Activated naive CD4-positive, alpha-beta T cell treated with anti-CD3 and anti-CD28 coated beads for 36 hours (primary cell): ENCODE measurements at regions not wholly inside any gene's neighbourhood (a gene's known extent, or its start where the extent isn't known, plus 50 kb on each side); places are given as distances from the start of the nearest gene placed in this dataset.

Source experiments
- CTCF ChIA-PET: fragments of 350-600 bp; sonication (Branson Sonifier 250); formaldehyde crosslinking; loops from one replicate; lab custom pipeline; 2021; ENCODE audit warnings: antibody characterized with exemption; lab: Charles Lee
- DNase-seq: peaks from one replicate; pipeline ENCODE4 v3.0.0-alpha.2; 2020
- H3K27ac Mint-ChIP-seq: one replicate; pipeline ENCODE4 v1.8.0; 2021; ENCODE audit warnings: mild to moderate bottlenecking, mixed read lengths
- H3K27me3 Mint-ChIP-seq: one replicate; pipeline ENCODE4 v1.8.0; 2021; ENCODE audit warnings: low read depth, mixed read lengths
- H3K36me3 Mint-ChIP-seq: one replicate; pipeline ENCODE4 v1.8.0; 2021; ENCODE audit warnings: low read depth, mixed read lengths
- H3K4me1 Mint-ChIP-seq: one replicate; pipeline ENCODE4 v1.8.0; 2021; ENCODE audit warnings: low read depth, mixed read lengths
- H3K4me3 Mint-ChIP-seq: one replicate; pipeline ENCODE4 v1.8.0; 2021; ENCODE audit warnings: mild to moderate bottlenecking, moderate library complexity, mixed read lengths
- H3K9me3 Mint-ChIP-seq: one replicate; pipeline ENCODE4 v1.8.0; 2021; ENCODE audit warnings: mixed read lengths
- intact Hi-C: fragments of 100-400 bp; cut with micrococcal nuclease; formaldehyde crosslinking; loops from one replicate; pipeline ENCODE4 v1.15.1; 2023

DNA sequence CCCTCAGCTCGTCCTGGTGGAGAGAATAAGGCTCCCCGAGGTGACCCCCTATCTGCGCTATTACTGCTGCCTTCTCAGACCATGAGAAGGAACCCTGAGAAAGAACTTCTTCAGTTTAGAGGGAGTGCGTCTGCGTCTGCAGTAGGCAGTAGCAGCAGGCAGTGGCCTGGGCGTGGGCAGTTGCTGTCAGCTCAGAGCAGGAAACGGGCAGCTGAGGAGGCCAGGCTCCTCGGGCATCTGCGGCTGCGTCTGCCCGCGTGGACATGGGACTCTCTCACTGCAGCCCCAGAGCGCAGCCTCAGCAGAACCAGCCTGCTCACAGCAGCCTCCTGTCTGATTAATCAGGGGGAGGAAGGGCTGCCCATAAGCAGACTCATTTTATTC is 49.8 kb upstream of the FCN1 start:
- intact Hi-C loops = no loop called here
- no peak for DNase-seq
- CTCF ChIA-PET = no interaction called here
- H3K4me1 Mint-ChIP-seq = no peaks in the 10 kb centered on the region
- no peaks in the 10 kb centered on the region for H3K9me3 Mint-ChIP-seq
- no peak overlapping the region for H3K27ac Mint-ChIP-seq
- H3K36me3 Mint-ChIP-seq = no peaks in the 10 kb centered on the region
- no peak overlapping the region for H3K4me3 Mint-ChIP-seq
- peaks cover 19% of the 10 kb centered on the region for H3K27me3 Mint-ChIP-seq

DNA sequence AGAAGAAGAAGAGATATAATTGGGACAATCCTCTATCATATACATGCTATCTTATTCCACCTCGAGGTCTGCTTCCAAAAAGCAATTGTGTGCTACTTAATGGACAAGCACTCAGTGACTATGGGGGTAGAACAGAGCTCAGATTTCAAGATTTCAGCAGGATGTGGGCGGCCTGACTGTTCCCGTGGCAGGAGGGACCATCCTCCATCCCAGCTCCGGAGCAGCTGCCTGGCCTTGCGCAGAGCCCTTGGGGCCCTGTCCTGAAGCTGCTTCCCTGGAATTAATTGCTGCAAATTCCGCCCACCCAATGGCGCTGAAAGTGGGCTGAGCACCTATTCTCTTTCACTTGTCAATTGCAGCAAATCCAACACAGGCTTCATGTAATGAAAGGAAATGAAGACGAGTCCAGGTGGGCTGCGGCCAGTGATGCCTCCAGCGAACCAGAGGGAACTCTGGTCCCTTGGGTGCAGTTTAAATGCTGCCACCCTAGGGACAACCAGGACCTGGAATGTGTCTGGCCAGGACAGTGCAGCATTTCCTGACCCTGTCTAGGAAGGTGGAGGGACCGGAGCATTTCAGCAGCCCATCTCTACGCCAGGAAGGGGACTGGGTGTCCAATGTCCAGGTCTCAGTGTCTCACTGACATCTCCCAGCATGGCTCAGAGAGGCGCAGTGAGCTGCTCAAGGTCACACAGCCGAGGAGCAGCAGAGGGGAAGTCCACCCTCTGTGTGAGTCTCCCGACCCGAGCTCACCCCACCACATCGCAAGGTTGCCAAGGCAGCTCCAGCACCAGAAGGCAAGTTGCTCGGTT is 50.5 kb upstream of the FCN1 start:
- CTCF ChIA-PET = no interaction called here
- intact Hi-C loops = no loop called here
- Mint-ChIP-seq H3K4me1 (no peaks in the 10 kb centered on the region), H3K9me3 (no peaks in the 10 kb centered on the region), H3K36me3 (no peaks in the 10 kb centered on the region), H3K27me3 (peaks cover 19% of the 10 kb centered on the region), H3K4me3 (no peak overlapping the region), H3K27ac (no peak overlapping the region)
- no peak for DNase-seq

DNA sequence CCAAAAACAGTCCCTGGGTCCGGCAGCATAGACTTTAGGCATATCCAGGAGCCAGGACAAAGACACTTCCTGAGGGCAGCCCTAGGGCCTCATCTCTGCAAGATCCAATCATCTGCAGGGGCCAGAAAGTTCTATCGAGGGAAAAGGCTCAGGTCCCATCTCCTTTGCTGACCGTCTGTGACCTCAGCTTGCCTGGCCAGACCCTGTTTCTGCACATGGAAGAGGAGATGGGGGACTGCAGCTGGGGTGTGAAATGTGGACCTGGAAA is 51.0 kb upstream of the FCN1 start:
- CTCF ChIA-PET = no interaction called here
- intact Hi-C loops = no loop called here
- Mint-ChIP-seq H3K9me3 (no peaks in the 10 kb centered on the region), H3K4me1 (no peaks in the 10 kb centered on the region), H3K27me3 (peaks cover 19% of the 10 kb centered on the region), H3K36me3 (no peaks in the 10 kb centered on the region), H3K4me3 (no peak overlapping the region), H3K27ac (no peak overlapping the region)
- DNase-seq = no peak

DNA sequence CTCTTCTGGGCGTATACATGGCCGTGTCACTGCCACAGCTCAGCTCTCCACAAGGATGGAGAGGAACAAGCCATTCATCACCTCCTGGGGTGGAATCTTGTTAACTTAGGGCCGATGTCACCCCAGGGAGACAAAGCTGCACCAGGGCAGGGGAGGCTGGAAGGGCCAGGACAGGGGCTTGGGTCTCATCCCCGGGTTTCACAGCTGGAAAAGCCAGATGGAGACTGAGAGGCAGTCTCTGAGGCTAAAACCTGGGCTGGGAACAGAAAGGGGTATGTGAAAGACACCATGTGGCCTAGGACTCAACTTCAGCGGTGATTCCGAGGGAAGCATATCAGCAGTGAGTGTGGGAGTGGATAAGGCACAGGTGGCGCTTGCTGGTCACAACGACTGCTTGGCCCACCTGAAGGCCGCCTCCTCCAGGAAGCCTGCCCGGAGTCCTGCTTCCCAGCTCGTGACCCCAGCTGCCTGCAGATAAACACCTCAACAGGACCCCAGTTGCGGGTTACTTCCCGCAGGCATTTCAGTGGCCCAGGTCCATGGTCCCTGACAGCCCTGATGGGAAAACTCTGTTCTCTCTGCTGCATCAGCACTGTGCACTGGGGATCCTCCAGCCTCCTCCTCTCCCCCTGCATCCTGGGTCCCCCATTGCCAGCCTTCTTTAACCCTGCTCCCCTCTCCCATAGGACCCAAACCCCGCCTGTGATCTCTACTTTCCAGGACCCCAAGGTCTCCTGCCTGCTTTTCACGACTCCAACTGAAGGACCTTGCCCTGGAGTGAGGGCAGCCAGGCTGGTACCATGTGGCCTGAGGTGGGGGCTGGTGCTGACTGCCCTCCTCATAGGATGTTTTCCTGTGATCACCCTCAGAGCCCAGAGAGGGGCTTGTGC is 51.7 kb upstream of the FCN1 start:
- intact Hi-C loops = no loop called here
- no peaks in the 10 kb centered on the region for H3K9me3 Mint-ChIP-seq
- H3K27ac Mint-ChIP-seq = no peak overlapping the region
- no peak for DNase-seq
- H3K36me3 Mint-ChIP-seq = no peaks in the 10 kb centered on the region
- peaks cover 19% of the 10 kb centered on the region for H3K27me3 Mint-ChIP-seq
- CTCF ChIA-PET = no interaction called here
- no peak overlapping the region for H3K4me3 Mint-ChIP-seq
- H3K4me1 Mint-ChIP-seq = no peaks in the 10 kb centered on the region

DNA sequence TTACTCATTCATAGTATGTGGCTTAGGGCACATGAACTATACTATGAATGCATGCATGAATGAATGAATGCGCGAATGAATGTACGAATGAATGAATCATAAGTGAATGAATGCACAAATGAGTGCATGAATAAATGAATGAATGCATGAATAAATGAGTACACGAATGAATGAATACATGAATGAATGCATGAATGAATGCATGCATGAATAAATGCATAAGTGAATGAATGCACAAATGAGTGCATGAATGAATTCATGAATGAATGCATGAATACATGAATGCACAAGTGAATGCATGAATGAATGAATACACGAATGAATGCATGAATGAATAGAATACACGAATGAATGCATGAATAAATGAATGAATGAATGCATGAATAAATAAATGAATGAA is 52.5 kb upstream of the FCN1 start:
- H3K27ac Mint-ChIP-seq = no peak overlapping the region
- peaks cover 19% of the 10 kb centered on the region for H3K27me3 Mint-ChIP-seq
- H3K4me3 Mint-ChIP-seq = no peak overlapping the region
- no peaks in the 10 kb centered on the region for H3K4me1 Mint-ChIP-seq
- intact Hi-C loops = no loop called here
- CTCF ChIA-PET = no interaction called here
- no peak for DNase-seq
- no peaks in the 10 kb centered on the region for H3K36me3 Mint-ChIP-seq
- no peaks in the 10 kb centered on the region for H3K9me3 Mint-ChIP-seq

DNA sequence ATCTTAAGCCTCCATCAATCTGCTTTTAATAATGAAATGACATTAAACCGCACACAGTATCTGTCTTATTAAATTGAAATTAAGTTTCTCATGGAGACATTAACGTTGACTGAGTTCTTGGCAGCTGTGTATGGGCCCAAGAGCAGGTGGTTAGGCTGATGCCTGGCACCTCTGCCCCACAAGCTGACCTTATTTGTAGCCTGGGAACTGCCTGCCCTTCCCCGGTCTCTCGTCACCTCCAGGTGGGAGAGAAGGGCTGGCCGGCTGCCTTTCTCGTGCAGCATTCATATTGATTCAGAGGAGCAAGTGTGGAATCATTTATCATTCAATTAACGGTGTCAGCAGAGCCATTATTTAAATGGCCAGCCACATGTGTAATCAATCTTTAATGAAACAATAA is 53.0 kb upstream of the FCN1 start:
- Mint-ChIP-seq H3K27ac (no peak overlapping the region), H3K4me1 (no peaks in the 10 kb centered on the region), H3K36me3 (no peaks in the 10 kb centered on the region), H3K27me3 (peaks cover 19% of the 10 kb centered on the region), H3K4me3 (no peak overlapping the region), H3K9me3 (no peaks in the 10 kb centered on the region)
- no peak for DNase-seq
- CTCF ChIA-PET = no interaction called here
- intact Hi-C loops = no loop called here

DNA sequence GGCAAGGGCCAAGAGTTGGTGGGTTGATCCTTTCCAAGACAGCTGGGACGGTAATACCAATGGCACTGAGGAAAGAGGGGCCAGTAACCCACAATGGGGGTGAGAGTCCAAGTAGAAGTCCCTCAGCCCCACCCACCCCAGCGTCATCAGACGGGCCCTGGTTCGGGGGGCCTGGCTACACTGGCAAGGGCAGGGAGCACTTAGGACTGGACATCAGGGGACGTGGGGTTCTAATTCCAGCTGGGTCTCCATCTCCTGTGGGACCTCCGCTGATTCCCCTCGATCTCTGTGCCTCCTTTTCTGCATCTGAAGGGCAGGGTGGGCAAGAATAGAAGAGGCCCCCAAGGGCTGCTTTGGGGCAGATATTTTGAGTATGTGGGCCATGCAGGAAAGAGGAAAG is 53.5 kb upstream of the FCN1 start:
- Mint-ChIP-seq H3K27me3 (peaks cover 19% of the 10 kb centered on the region), H3K9me3 (no peaks in the 10 kb centered on the region), H3K4me3 (no peak overlapping the region), H3K4me1 (no peaks in the 10 kb centered on the region), H3K36me3 (no peaks in the 10 kb centered on the region), H3K27ac (no peak overlapping the region)
- CTCF ChIA-PET = no interaction called here
- DNase-seq = no peak
- intact Hi-C loops = no loop called here

DNA sequence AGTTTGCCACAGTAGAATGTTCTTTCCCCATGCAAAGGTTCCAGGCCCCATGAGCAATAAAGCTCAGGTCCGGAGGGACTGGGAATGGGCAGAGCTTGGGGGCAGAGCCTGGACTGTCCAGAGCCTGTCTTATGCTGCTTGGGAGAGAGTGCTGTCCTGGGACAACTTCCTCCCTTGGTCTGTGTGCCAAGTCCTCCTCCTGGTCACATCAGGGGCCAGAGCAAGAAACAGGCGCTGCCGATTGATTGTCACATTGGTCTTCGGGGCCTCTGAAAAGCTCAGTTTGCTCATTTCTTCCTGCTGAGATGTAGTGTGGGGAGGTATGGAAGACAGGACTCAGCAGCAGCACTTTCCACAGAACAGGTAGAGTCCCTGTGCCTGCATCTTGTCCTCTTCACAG is 54.0 kb upstream of the FCN1 start:
- CTCF ChIA-PET = no interaction called here
- Mint-ChIP-seq H3K27me3 (peaks cover 19% of the 10 kb centered on the region), H3K4me1 (no peaks in the 10 kb centered on the region), H3K4me3 (no peak overlapping the region), H3K9me3 (no peaks in the 10 kb centered on the region), H3K36me3 (no peaks in the 10 kb centered on the region), H3K27ac (no peak overlapping the region)
- intact Hi-C loops = no loop called here
- no peak for DNase-seq

DNA sequence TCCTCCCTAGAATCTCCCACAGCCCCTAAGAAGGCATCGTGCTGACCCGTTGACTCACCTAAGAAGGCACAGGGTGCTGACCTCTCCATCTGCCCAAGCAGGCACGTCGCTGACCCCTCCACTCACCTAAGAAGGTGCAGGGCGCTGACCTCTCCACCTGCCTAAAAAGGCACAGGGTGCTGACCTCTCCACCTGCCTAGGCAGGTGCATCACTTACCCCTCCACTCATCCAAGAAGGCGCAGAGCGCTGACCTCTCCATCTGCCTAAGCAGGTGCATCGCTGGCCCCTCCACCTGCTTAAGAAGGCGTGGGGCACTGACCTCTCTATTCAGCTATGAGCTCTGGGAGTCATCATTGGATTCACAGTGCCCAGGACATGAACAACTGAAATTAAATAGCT is 54.4 kb upstream of the FCN1 start:
- intact Hi-C loops = no loop called here
- H3K36me3 Mint-ChIP-seq = no peaks in the 10 kb centered on the region
- CTCF ChIA-PET = no interaction called here

DNA sequence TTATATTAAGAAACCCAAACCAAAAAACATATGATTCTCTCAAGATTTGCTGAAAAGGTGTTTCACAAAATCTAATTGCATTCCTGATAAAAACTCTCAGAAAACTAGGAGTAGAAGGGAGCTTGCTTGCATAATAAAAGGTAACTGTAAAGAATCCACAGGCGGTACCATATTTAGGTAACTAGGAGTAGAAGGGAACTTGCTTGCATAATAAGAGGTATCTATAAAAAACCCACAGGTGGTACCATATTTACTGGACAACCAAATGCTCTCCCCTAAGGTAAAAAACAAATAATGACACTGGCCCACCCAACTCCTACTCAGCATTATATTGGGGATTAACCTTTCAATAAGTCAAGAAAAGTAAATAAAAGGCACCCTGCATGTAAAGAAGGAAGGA is 57.5 kb upstream of the FCN1 start:
- CTCF ChIA-PET = no interaction called here
- H3K4me3 Mint-ChIP-seq = no peak overlapping the region
- no peaks in the 10 kb centered on the region for H3K9me3 Mint-ChIP-seq
- H3K27ac Mint-ChIP-seq = no peak overlapping the region
- peaks cover 6% of the 10 kb centered on the region for H3K27me3 Mint-ChIP-seq
- intact Hi-C loops = no loop called here
- no peaks in the 10 kb centered on the region for H3K4me1 Mint-ChIP-seq
- H3K36me3 Mint-ChIP-seq = no peaks in the 10 kb centered on the region
- DNase-seq = no peak

More for the DNA sequence above, 54.4 kb upstream of the FCN1 start:
- no peak for DNase-seq
- no peak overlapping the region for H3K27ac Mint-ChIP-seq
- H3K27me3 Mint-ChIP-seq = peaks cover 19% of the 10 kb centered on the region
- no peaks in the 10 kb centered on the region for H3K4me1 Mint-ChIP-seq
- no peak overlapping the region for H3K4me3 Mint-ChIP-seq
- no peaks in the 10 kb centered on the region for H3K9me3 Mint-ChIP-seq

DNA sequence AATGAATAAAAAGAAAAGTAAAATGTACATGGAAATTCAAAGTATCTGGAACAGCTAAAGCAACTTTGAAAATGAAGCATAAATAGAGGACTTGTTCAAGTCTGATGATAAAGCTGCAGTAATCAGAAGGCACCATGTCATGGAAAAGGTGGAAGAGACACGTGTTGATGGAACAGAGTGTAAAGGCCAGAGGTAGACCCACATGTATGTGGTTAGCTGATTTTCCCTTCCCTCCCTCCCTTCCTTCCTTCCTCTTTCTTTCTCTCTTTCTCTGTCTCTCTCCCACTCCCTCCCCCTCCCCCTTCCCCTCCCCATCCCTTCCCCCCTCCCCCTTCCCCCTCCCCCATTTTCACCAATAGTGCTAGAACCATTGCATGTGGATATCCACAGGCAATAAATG is 58.7 kb upstream of the FCN1 start:
- peaks cover 4% of the 10 kb centered on the region for H3K27me3 Mint-ChIP-seq
- H3K27ac Mint-ChIP-seq = no peak overlapping the region
- no peaks in the 10 kb centered on the region for H3K4me1 Mint-ChIP-seq
- H3K36me3 Mint-ChIP-seq = no peaks in the 10 kb centered on the region
- CTCF ChIA-PET = no interaction called here
- H3K9me3 Mint-ChIP-seq = no peaks in the 10 kb centered on the region
- no peak for DNase-seq
- H3K4me3 Mint-ChIP-seq = no peak overlapping the region
- intact Hi-C loops = no loop called here

DNA sequence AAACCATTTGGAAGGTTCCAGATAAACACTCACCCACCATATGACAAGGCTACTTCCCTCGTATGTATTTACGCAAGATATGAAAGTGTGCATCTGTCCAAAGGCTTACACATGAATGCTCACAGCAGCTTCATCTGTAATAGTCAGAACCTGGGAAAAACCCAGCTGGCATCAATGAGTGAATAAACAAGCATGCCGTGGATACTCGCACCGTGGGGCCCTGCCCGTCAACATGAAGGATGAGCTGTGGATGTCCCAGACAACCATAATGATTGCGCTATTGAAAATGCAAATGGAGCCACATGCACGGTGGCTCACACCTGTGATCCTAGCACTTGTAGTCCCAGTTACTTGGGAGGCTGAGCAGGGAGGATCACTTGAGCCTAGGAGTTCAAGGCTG is 60.6 kb upstream of the FCN1 start:
- Mint-ChIP-seq H3K4me3 (no peak overlapping the region), H3K36me3 (no peaks in the 10 kb centered on the region), H3K27ac (no peak overlapping the region), H3K4me1 (no peaks in the 10 kb centered on the region), H3K9me3 (peaks cover 1% of the 10 kb centered on the region), H3K27me3 (peaks cover 6% of the 10 kb centered on the region)
- intact Hi-C loops = no loop called here
- CTCF ChIA-PET = no interaction called here
- DNase-seq = no peak

DNA sequence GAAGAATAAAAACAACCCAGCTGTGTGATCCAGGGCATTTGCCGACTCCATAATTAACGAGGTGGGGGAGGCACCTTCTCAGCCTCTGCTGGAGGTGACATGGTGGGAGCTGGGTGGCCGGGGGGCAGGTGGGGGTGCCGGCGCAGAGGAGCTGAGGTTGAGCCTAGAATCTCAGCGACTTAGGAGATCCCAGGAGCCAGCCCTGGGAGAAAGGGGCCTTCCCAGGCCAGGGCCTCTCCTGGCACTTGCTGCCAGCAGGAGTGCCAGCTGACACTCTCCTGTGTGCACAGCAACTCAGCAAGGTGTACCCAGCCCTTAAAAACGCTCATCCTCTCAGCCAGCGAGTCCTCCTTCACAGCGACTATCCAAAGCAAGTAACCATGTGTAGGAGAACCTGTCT is 62.8 kb upstream of the FCN1 start:
- Mint-ChIP-seq H3K4me1 (no peaks in the 10 kb centered on the region), H3K36me3 (no peaks in the 10 kb centered on the region), H3K27me3 (peaks cover 6% of the 10 kb centered on the region), H3K4me3 (no peak overlapping the region), H3K27ac (no peak overlapping the region), H3K9me3 (peaks cover 1% of the 10 kb centered on the region)
- DNase-seq = no peak
- intact Hi-C loops = no loop called here
- CTCF ChIA-PET = no interaction called here
